H9 (cell line): ENCODE measurements at regions not wholly inside any gene's neighbourhood (a gene's known extent, or its start where the extent isn't known, plus 50 kb on each side); places are given as distances from the start of the nearest gene placed in this dataset.

Experiments used
- DNase-seq: peaks from one replicate; pipeline ENCODE4 v3.0.0-alpha.2; 2017
- H2AFZ ChIP-seq: one replicate; pipeline ENCODE4 v1.6.1; 2013; ENCODE audit warnings: mild to moderate bottlenecking, low read length, control low read depth, moderate library complexity
- H2AK5ac ChIP-seq: 2 replicates; pipeline ENCODE4 v1.6.1; 2013; ENCODE audit warnings: low read length, control low read depth, mixed read lengths; ENCODE audit not compliant: insufficient read length
- H2BK120ac ChIP-seq: one replicate; pipeline ENCODE4 v1.6.1; 2013; ENCODE audit warnings: low read depth, mild to moderate bottlenecking, low read length, control low read depth, inconsistent platforms; ENCODE audit not compliant: poor library complexity, severe bottlenecking
- H2BK12ac ChIP-seq: 2 replicates; pipeline ENCODE4 v1.6.1; 2013; ENCODE audit warnings: low read length, control low read depth, mixed read lengths, low read depth; ENCODE audit not compliant: insufficient read length
- H2BK15ac ChIP-seq: 2 replicates; pipeline ENCODE4 v1.6.1; 2013; ENCODE audit warnings: low read depth, low read length, control low read depth
- H2BK20ac ChIP-seq: one replicate; pipeline ENCODE4 v1.6.1; 2013; ENCODE audit warnings: low read depth, mild to moderate bottlenecking, low read length, control low read depth, inconsistent platforms; ENCODE audit not compliant: poor library complexity, severe bottlenecking
- H2BK5ac ChIP-seq: 2 replicates; pipeline ENCODE4 v1.6.1; 2013; ENCODE audit warnings: low read length, control low read depth, mixed read lengths; ENCODE audit not compliant: insufficient read length
- H3K14ac ChIP-seq: 2 replicates; pipeline ENCODE4 v1.6.1; 2013; ENCODE audit warnings: low read length, control low read depth; ENCODE audit not compliant: insufficient read depth
- H3K18ac ChIP-seq: 2 replicates; pipeline ENCODE4 v1.6.1; 2013; ENCODE audit warnings: low read depth, mild to moderate bottlenecking, mixed read lengths, low read length, control low read depth; ENCODE audit not compliant: insufficient read length
- H3K23ac ChIP-seq: 2 replicates; pipeline ENCODE4 v1.6.1; 2013; ENCODE audit warnings: low read length, control low read depth, mixed read lengths, low read depth; ENCODE audit not compliant: insufficient read length
- H3K23me2 ChIP-seq: 2 replicates; pipeline ENCODE4 v1.6.1; 2013; ENCODE audit warnings: low read depth, mild to moderate bottlenecking, mixed read lengths, low read length, control low read depth; ENCODE audit not compliant: insufficient read length, poor library complexity, severe bottlenecking
- H3K27ac ChIP-seq: 2 replicates; pipeline ENCODE4 v1.5.1; 2013; ENCODE audit warnings: low read length, control low read depth, mixed read lengths, low read depth; ENCODE audit not compliant: insufficient read length
- H3K27me3 ChIP-seq: 2 replicates; pipeline ENCODE4 v1.6.1; 2013; ENCODE audit warnings: low read length, control low read depth, inconsistent platforms; ENCODE audit not compliant: insufficient read depth
- H3K4ac ChIP-seq: 2 replicates; pipeline ENCODE4 v1.6.1; 2013; ENCODE audit warnings: low read depth, mild to moderate bottlenecking, control low read depth, inconsistent platforms, low read length, moderate library complexity
- H3K4me1 ChIP-seq: 2 replicates; pipeline ENCODE4 v1.6.1; 2013; ENCODE audit warnings: low read length, control low read depth, inconsistent platforms; ENCODE audit not compliant: insufficient read depth
- H3K4me2 ChIP-seq: 2 replicates; pipeline ENCODE4 v1.6.1; 2013; ENCODE audit warnings: low read length, control low read depth, mixed read lengths; ENCODE audit not compliant: insufficient read length, insufficient read depth
- H3K56ac ChIP-seq: 2 replicates; pipeline ENCODE4 v1.6.1; 2013; ENCODE audit warnings: low read depth, mild to moderate bottlenecking, mixed read lengths, low read length, control low read depth; ENCODE audit not compliant: insufficient read length
- H3K79me1 ChIP-seq: 2 replicates; pipeline ENCODE4 v1.6.1; 2013; ENCODE audit warnings: low read depth, mild to moderate bottlenecking, moderate library complexity, low read length, control low read depth, inconsistent platforms; ENCODE audit not compliant: insufficient read depth, poor library complexity, severe bottlenecking
- H3K79me2 ChIP-seq: 2 replicates; pipeline ENCODE4 v1.6.1; 2013; ENCODE audit warnings: low read length, control low read depth, inconsistent platforms; ENCODE audit not compliant: insufficient read depth
- H3K9ac ChIP-seq: 2 replicates; pipeline ENCODE4 v1.6.1; 2013; ENCODE audit warnings: low read length, control low read depth, mixed read lengths; ENCODE audit not compliant: insufficient read length; ENCODE audit errors: extremely low read depth
- H3K9me3 ChIP-seq: one replicate; pipeline ENCODE4 v1.6.1; 2013; ENCODE audit warnings: low read depth, low read length, inconsistent platforms; ENCODE audit not compliant: control insufficient read depth
- H3T11ph ChIP-seq: one replicate; pipeline ENCODE4 v1.6.1; 2013; ENCODE audit warnings: mild to moderate bottlenecking, low read length, control low read depth, inconsistent platforms
- H4K20me1 ChIP-seq: one replicate; pipeline ENCODE4 v1.6.1; 2013; ENCODE audit not compliant: control insufficient read depth, insufficient read length, insufficient read depth
- H4K5ac ChIP-seq: 2 replicates; pipeline ENCODE4 v1.6.1; 2013; ENCODE audit warnings: low read depth, mild to moderate bottlenecking, mixed read lengths, low read length, control low read depth; ENCODE audit not compliant: insufficient read length
- H4K8ac ChIP-seq: replicated peaks from 2 replicates; pipeline ENCODE4 v1.6.1; 2013; ENCODE audit warnings: low read length, control low read depth, mixed read lengths, low read depth; ENCODE audit not compliant: insufficient read length
- H4K91ac ChIP-seq: 2 replicates; pipeline ENCODE4 v1.6.1; 2013; ENCODE audit warnings: low read depth, mild to moderate bottlenecking, moderate library complexity, mixed read lengths, low read length, control low read depth; ENCODE audit not compliant: insufficient read length
- H3K27ac Mint-ChIP-seq, 3 experiments: 2 replicates in 2 of 3; 3 replicates in 1 of 3; pipeline ENCODE4 v1.8.0; 2020 to 2021; ENCODE audit warnings: mixed read lengths in 3 of 3, mild to moderate bottlenecking in 1 of 3, moderate library complexity in 1 of 3
- H3K27me3 Mint-ChIP-seq: 2 replicates; pipeline ENCODE4 v1.8.0; 2021; ENCODE audit warnings: low read depth, mild to moderate bottlenecking, moderate library complexity, mixed read lengths
- H3K36me3 Mint-ChIP-seq, 3 experiments: 2 replicates in 2 of 3; 3 replicates in 1 of 3; pipeline ENCODE4 v1.8.0; 2020 to 2021; ENCODE audit warnings: low read depth in 3 of 3, mixed read lengths in 3 of 3; ENCODE audit not compliant: insufficient read depth in 1 of 3
- H3K4me1 Mint-ChIP-seq, 2 experiments: 2 replicates each; pipeline ENCODE4 v1.8.0; 2020; ENCODE audit warnings: mixed read lengths in 2 of 2
- H3K4me3 Mint-ChIP-seq, 2 experiments: 2 replicates in 1 of 2; 3 replicates in 1 of 2; pipeline ENCODE4 v1.8.0; 2020 to 2021; ENCODE audit warnings: mild to moderate bottlenecking in 2 of 2, mixed read lengths in 2 of 2, moderate library complexity in 1 of 2
- H3K9me3 Mint-ChIP-seq, 2 experiments: 2 replicates in 1 of 2; 3 replicates in 1 of 2; pipeline ENCODE4 v1.8.0; 2020; ENCODE audit warnings: mild to moderate bottlenecking in 2 of 2, mixed read lengths in 2 of 2, moderate library complexity in 1 of 2
- whole genome bisulfite sequencing: extraction: QIAGEN DNeasy Blood & Tissue Kit; methylation state at CpG from one replicate; pipeline ENCODE4 v1.1.7; 2013; ENCODE audit warnings: missing lambda C conversion rate, low lambda C conversion rate, mixed read lengths; ENCODE audit not compliant: insufficient read length; ENCODE audit errors: extremely low coverage; 5-methylcytosine and 5-hydroxymethylcytosine counted together
- TF ChIP-seq, protein P1 (sequence below): fragments of 200-600 bp; sonication (generic); conservative IDR thresholded peaks from 3 replicates; pipeline ENCODE4 v1.8.0; 2021; ENCODE audit warnings: antibody characterized with exemption, mild to moderate bottlenecking

DNA sequence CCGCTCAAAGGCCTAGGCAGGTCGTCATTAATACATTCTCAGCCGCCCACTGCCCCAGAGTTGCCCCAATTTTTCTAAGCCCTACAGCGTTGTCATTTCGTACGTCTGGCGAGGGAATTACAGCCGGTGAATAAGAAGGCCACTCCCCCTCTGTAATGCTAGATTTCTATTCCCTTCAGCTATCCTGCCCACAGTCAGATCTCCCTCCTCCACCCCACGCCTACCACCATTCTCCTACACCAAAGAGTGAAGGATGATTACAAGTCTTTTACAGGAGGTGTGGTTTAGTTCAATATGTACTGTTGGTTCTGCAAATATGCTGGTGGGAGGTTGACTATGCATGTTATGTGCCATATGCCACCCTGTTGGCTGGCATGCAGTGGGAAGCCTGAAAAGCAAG lies 83.7 kb upstream of the SMIM15 start:
- H2BK15ac ChIP-seq: no peak overlapping the region
- H4K8ac ChIP-seq: no peak overlapping the region
- H2AFZ ChIP-seq: no peak overlapping the region
- H3K27me3 ChIP-seq: no peaks in the 10 kb centered on the region
- H3K23me2 ChIP-seq: no peaks in the 10 kb centered on the region
- H3K79me1 ChIP-seq: no peaks in the 10 kb centered on the region
- H3K14ac ChIP-seq: no peak overlapping the region
- H2AK5ac ChIP-seq: no peak overlapping the region
- H3K36me3 Mint-ChIP-seq: no peaks in the 10 kb centered on the region; a peak in 1 of 7 replicates
- H3K18ac ChIP-seq: no peak overlapping the region
- no peak overlapping the region for H2BK120ac ChIP-seq
- no peak overlapping the region for H4K5ac ChIP-seq
- H3K4me1 ChIP-seq: no peaks in the 10 kb centered on the region
- WGBS: no CpG with 5 or more reads among the region's 9 CpGs
- no peaks in the 10 kb centered on the region for H3K79me2 ChIP-seq
- H3K4me2 ChIP-seq: no peak overlapping the region
- H3K56ac ChIP-seq: no peak overlapping the region
- no peak for DNase-seq
- no peak overlapping the region for H4K91ac ChIP-seq
- peaks cover 0 to 8% of the 10 kb centered on the region in 2 experiments; a peak in 2 of 4 replicates for H3K4me1 Mint-ChIP-seq
- H3K4me3 Mint-ChIP-seq: no peak overlapping the region
- H3K4ac ChIP-seq: no peak overlapping the region
- no peaks in the 10 kb centered on the region for H4K20me1 ChIP-seq
- no peak overlapping the region for H3K23ac ChIP-seq
- no peak overlapping the region for H2BK20ac ChIP-seq
- no peak overlapping the region for H3K27ac ChIP-seq
- H2BK5ac ChIP-seq: no peak overlapping the region
- H3T11ph ChIP-seq: no peak overlapping the region
- no peaks in the 10 kb centered on the region; the same call in 1 of the 2 replicates for H3K27me3 Mint-ChIP-seq
- no peaks in the 10 kb centered on the region for H3K9me3 ChIP-seq
- TF ChIP-seq, protein P1, sequence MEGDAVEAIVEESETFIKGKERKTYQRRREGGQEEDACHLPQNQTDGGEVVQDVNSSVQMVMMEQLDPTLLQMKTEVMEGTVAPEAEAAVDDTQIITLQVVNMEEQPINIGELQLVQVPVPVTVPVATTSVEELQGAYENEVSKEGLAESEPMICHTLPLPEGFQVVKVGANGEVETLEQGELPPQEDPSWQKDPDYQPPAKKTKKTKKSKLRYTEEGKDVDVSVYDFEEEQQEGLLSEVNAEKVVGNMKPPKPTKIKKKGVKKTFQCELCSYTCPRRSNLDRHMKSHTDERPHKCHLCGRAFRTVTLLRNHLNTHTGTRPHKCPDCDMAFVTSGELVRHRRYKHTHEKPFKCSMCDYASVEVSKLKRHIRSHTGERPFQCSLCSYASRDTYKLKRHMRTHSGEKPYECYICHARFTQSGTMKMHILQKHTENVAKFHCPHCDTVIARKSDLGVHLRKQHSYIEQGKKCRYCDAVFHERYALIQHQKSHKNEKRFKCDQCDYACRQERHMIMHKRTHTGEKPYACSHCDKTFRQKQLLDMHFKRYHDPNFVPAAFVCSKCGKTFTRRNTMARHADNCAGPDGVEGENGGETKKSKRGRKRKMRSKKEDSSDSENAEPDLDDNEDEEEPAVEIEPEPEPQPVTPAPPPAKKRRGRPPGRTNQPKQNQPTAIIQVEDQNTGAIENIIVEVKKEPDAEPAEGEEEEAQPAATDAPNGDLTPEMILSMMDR: no peak
- no peak overlapping the region for H2BK12ac ChIP-seq
- H3K9ac ChIP-seq: no peak overlapping the region
- H3K27ac Mint-ChIP-seq: no peak overlapping the region
- peaks cover 0 to 3% of the 10 kb centered on the region in 2 experiments; a peak in 2 of 5 replicates for H3K9me3 Mint-ChIP-seq
